B cell (primary cell): ENCODE measurements at regions not wholly inside any gene's neighbourhood (a gene's known extent, or its start where the extent isn't known, plus 50 kb on each side); places are given as distances from the start of the nearest gene placed in this dataset.
"Not testable (repeated sequence)": the region's sequence is repeated elsewhere in the genome, so short reads cannot be mapped to it uniquely, and the experiment has no call there.

Source experiments
- ATAC-seq: fragments of 200-7000 bp; cut with Tn5 transposase; one replicate; pipeline ENCODE4 v1.10.0; 2021; ENCODE audit warnings: low read depth, mild to moderate bottlenecking, moderate number of reproducible peaks, moderate library complexity
- CTCF ChIA-PET: fragments of 350-600 bp; sonication (Branson Sonifier 250); formaldehyde crosslinking; loops from one replicate; lab custom pipeline; 2021; ENCODE audit warnings: antibody characterized with exemption, inconsistent platforms; lab: Charles Lee
- POLR2A ChIA-PET: fragments of 350-600 bp; sonication (Branson Sonifier 250); formaldehyde crosslinking; loops from one replicate; lab custom pipeline; 2021; ENCODE audit warnings: antibody characterized with exemption; lab: Charles Lee
- DNase-seq: peaks from one replicate; pipeline ENCODE4 v3.0.0; 2013
- H2AFZ ChIP-seq: 2 replicates; pipeline ENCODE4 v1.6.1; 2012; ENCODE audit warnings: mild to moderate bottlenecking, low read depth, low read length; ENCODE audit not compliant: insufficient read depth, poor library complexity, severe bottlenecking
- H3K27ac ChIP-seq, 2 donors: 1 replicate in 1 of 2; 2 replicates in 1 of 2; pipeline ENCODE4 v1.5.1; 2012 to 2013; ENCODE audit warnings: low read length in 2 of 2, mild to moderate bottlenecking in 2 of 2, moderate library complexity in 1 of 2
- H3K27me3 ChIP-seq, 4 experiments: fragments of 200-600 bp in 1 of 4; sonication (generic) in 1 of 4; replicated peaks in 1 of 4; 1 replicate in 2 of 4; 2 replicates in 2 of 4; pipeline versions ENCODE4 v1.6.1 to v1.7.0; 2013 to 2016; ENCODE audit warnings: low read length in 3 of 4, mild to moderate bottlenecking in 2 of 4, mixed read lengths in 1 of 4, moderate library complexity in 1 of 4; ENCODE audit not compliant: insufficient read depth in 4 of 4, control insufficient read depth in 3 of 4; ENCODE audit errors: control extremely low read depth in 1 of 4
- H3K36me3 ChIP-seq, 2 experiments: replicated peaks in 1 of 2; 1 replicate in 1 of 2; 2 replicates in 1 of 2; pipeline versions ENCODE4 v1.6.1 to v1.7.1; 2013; ENCODE audit warnings: low read length in 1 of 2; ENCODE audit not compliant: insufficient read depth in 2 of 2, control insufficient read depth in 1 of 2; ENCODE audit errors: control extremely low read depth in 1 of 2, extremely low read depth in 1 of 2
- H3K4me1 ChIP-seq, 2 donors: fragments of 200-600 bp in 1 of 2; sonication (generic) in 1 of 2; 1 replicate in 1 of 2; 2 replicates in 1 of 2; pipeline versions ENCODE4 v1.5.1 to v1.6.1; 2013 to 2017; ENCODE audit warnings: low read length in 2 of 2; ENCODE audit not compliant: control insufficient read depth in 2 of 2, insufficient read depth in 2 of 2
- H3K4me2 ChIP-seq: replicated peaks from 2 replicates; pipeline ENCODE3; 2012; ENCODE audit warnings: mild to moderate bottlenecking, low read depth, low read length; ENCODE audit not compliant: poor library complexity, severe bottlenecking
- H3K4me3 ChIP-seq, 5 experiments: fragments of 200-600 bp in 1 of 5; sonication (generic) in 1 of 5; 1 replicate in 3 of 5; 2 replicates in 2 of 5; pipeline versions ENCODE4 v1.5.1 to v1.7.0; 2011 to 2016; ENCODE audit warnings: low read length in 4 of 5, mild to moderate bottlenecking in 4 of 5, low read depth in 2 of 5, control low read depth in 1 of 5, moderate library complexity in 1 of 5; ENCODE audit not compliant: insufficient read depth in 1 of 5; ENCODE audit errors: control extremely low read depth in 1 of 5, extremely low read depth in 1 of 5
- H3K79me2 ChIP-seq: fragments of 200-600 bp; sonication (generic); one replicate; pipeline ENCODE4 v1.6.0; 2016; ENCODE audit warnings: low read length; ENCODE audit not compliant: control insufficient read depth, insufficient read depth
- H3K9ac ChIP-seq: fragments of 200-600 bp; sonication (generic); 2 replicates; pipeline ENCODE4 v1.6.1; 2017; ENCODE audit warnings: mild to moderate bottlenecking, low read length, moderate library complexity
- H3K9me3 ChIP-seq, 3 donors: one replicate each; pipeline versions ENCODE4 v1.6.1 to v1.7.1; 2013; ENCODE audit warnings: low read length in 2 of 3; ENCODE audit not compliant: control insufficient read depth in 2 of 3, insufficient read depth in 1 of 3; ENCODE audit errors: control extremely low read depth in 1 of 3
- H4K20me1 ChIP-seq: 2 replicates; pipeline ENCODE4 v1.6.0; 2012; ENCODE audit warnings: mild to moderate bottlenecking, low read length; ENCODE audit not compliant: insufficient read depth, control insufficient read depth, poor library complexity, severe bottlenecking
- H3K27ac Mint-ChIP-seq: one replicate; pipeline ENCODE4 v1.8.0; 2021; ENCODE audit warnings: mixed read lengths
- H3K27me3 Mint-ChIP-seq: one replicate; pipeline ENCODE4 v1.8.0; 2021; ENCODE audit warnings: mixed read lengths
- H3K4me1 Mint-ChIP-seq: one replicate; pipeline ENCODE4 v1.8.0; 2021; ENCODE audit warnings: mixed read lengths
- H3K4me3 Mint-ChIP-seq: one replicate; pipeline ENCODE4 v1.8.0; 2021; ENCODE audit warnings: mixed read lengths
- H3K9me3 Mint-ChIP-seq: one replicate; pipeline ENCODE4 v1.8.0; 2022; ENCODE audit warnings: mixed read lengths; ENCODE audit not compliant: insufficient read depth
- CTCF ChIP-seq: fragments of 200-600 bp; IDR thresholded peaks from one replicate; pipeline ENCODE4 v1.8.0; 2022; ENCODE audit warnings: antibody characterized with exemption, mild to moderate bottlenecking
- EZH2 ChIP-seq: IDR thresholded peaks from 2 replicates; pipeline ENCODE4 v1.6.1; 2012; ENCODE audit warnings: borderline replicate concordance, low read depth, mild to moderate bottlenecking, moderate library complexity, low read length; ENCODE audit not compliant: insufficient read depth, poor library complexity, severe bottlenecking
- WGBS: methylation state at CpG from one replicate; pipeline ENCODE4 v1.1.5; 2013; ENCODE audit warnings: missing lambda C conversion rate; ENCODE audit not compliant: insufficient coverage; 5-methylcytosine and 5-hydroxymethylcytosine counted together
- intact Hi-C: fragments of 100-400 bp; cut with micrococcal nuclease; formaldehyde crosslinking; loops from one replicate; pipeline ENCODE4 v1.10.0; 2022

- Mint-ChIP-seq H3K4me3 (no peak overlapping the region), H3K9me3 (no peaks in the 10 kb centered on the region), H3K27ac (no peak overlapping the region), H3K27me3 (peaks cover 15% of the 10 kb centered on the region), H3K4me1 (no peaks in the 10 kb centered on the region)
- Histone ChIP-seq H3K4me3 (no peak overlapping the region), H2AFZ (no peak overlapping the region), H3K4me1 (no peaks in the 10 kb centered on the region), H3K79me2 (no peaks in the 10 kb centered on the region), H3K36me3 (no peaks in the 10 kb centered on the region), H3K4me2 (no peak overlapping the region), H3K9me3 (no peaks in the 10 kb centered on the region), H3K27ac (no peak overlapping the region), H4K20me1 (no peaks in the 10 kb centered on the region), H3K9ac (no peak overlapping the region), H3K27me3 (no peaks in the 10 kb centered on the region)
- CTCF ChIA-PET = no interaction called here
- TF ChIP-seq CTCF = no peak
- TF ChIP-seq EZH2 = no peak
- POLR2A ChIA-PET = no interaction called here
- 80% methylated on average over 3 of the region's 5 CpGs for WGBS
- no peak for DNase-seq
- intact Hi-C loops = no loop called here
- ATAC-seq = no peak
These were observed 198.9 kb downstream of the ENC1 start for GRCh38 chr5:74441616-74442015.

GRCh38 chr5:74440341-74440740, 200.2 kb downstream of the ENC1 start:
- TF ChIP-seq CTCF (no peak), EZH2 (no peak)
- CTCF ChIA-PET = no interaction called here
- Mint-ChIP-seq H3K27ac (no peak overlapping the region), H3K4me1 (no peaks in the 10 kb centered on the region), H3K27me3 (peaks cover 20% of the 10 kb centered on the region), H3K9me3 (no peaks in the 10 kb centered on the region), H3K4me3 (no peak overlapping the region)
- POLR2A ChIA-PET = no interaction called here
- Histone ChIP-seq H3K9ac (no peak overlapping the region), H3K4me2 (no peak overlapping the region), H2AFZ (no peak overlapping the region), H3K27ac (no peak overlapping the region), H3K79me2 (no peaks in the 10 kb centered on the region), H3K4me3 (no peak overlapping the region), H3K4me1 (no peaks in the 10 kb centered on the region), H3K36me3 (no peaks in the 10 kb centered on the region), H3K9me3 (no peaks in the 10 kb centered on the region), H3K27me3 (no peaks in the 10 kb centered on the region), H4K20me1 (no peaks in the 10 kb centered on the region)
- intact Hi-C loops = no loop called here
- no CpG with 5 or more reads among the region's 2 CpGs for WGBS
- no peak for DNase-seq
- no peak for ATAC-seq

- H3K27me3 ChIP-seq, H4K20me1 ChIP-seq, H3K79me2 ChIP-seq, H3K4me3 Mint-ChIP-seq, H3K4me3 ChIP-seq, H2AFZ ChIP-seq, intact Hi-C loops, CTCF ChIA-PET, H3K36me3 ChIP-seq, H3K9ac ChIP-seq, H3K27ac ChIP-seq, H3K27ac Mint-ChIP-seq, H3K9me3 Mint-ChIP-seq, ATAC-seq, H3K4me2 ChIP-seq, DNase-seq, H3K4me1 Mint-ChIP-seq, H3K9me3 ChIP-seq, POLR2A ChIA-PET: not testable (repeated sequence)
- peaks cover 17% of the 10 kb centered on the region for H3K27me3 Mint-ChIP-seq
- peaks cover 9 to 16% of the 10 kb centered on the region in 2 donors for H3K4me1 ChIP-seq
- no CpG with 5 or more reads among the region's 2 CpGs for WGBS
These were observed 202.7 kb downstream of the ENC1 start for GRCh38 chr5:74437870-74438269.
